NCI-H2196 treated with DMSO at 0.1 percent for 48 hours (cell line): ENCODE measurements at regions not wholly inside any gene's neighbourhood (a gene's known extent, or its start where the extent isn't known, plus 50 kb on each side); places are given as distances from the start of the nearest gene placed in this dataset.
"Not testable (repeated sequence)": the region's sequence is repeated elsewhere in the genome, so short reads cannot be mapped to it uniquely, and the experiment has no call there.

Source experiments
- DNase-seq: peaks from one replicate; lab custom pipeline; 2025; ENCODE audit not compliant: unreplicated experiment; lab: John Stamatoyannopoulos, UW

DNA sequence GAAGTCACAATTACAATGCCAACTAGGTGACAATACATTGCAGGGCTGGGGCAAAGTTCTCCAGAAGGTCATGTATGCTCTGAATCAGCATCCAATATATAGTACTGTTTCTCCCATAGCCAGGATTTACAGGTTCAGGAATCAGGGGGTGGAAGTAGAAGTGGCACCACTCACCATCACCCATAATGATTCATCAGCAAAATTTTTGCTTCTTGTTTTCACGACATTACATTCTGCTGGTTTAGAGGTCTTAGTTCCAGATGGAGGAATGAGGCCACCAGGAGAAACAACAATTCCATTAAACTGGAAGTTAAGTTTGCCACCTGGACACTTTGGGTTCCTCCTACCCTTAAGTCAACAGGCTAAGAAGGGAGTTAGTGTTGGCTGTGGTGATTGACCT, 505.9 kb downstream of the SLC6A15 start:
- not testable (repeated sequence) for DNase-seq

DNA sequence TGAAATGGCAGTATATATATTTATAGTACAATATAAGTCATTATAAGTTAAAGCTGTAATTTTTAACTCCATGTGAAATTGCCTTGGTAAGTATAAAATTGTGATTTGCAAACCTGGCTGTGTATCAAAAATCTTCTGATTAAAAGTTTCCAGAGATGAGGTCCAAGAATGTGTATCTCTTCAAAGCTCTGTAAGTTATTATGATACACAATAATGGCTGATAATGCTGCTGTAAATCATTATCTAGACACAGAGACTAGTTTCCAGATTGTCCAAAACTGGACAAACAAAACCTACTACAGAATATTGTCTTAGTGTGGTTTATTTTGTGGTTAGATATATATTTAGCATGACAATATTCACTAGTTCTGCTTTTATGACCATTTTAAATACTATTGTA, 514.8 kb downstream of the SLC6A15 start:
- DNase-seq, result no peak

DNA sequence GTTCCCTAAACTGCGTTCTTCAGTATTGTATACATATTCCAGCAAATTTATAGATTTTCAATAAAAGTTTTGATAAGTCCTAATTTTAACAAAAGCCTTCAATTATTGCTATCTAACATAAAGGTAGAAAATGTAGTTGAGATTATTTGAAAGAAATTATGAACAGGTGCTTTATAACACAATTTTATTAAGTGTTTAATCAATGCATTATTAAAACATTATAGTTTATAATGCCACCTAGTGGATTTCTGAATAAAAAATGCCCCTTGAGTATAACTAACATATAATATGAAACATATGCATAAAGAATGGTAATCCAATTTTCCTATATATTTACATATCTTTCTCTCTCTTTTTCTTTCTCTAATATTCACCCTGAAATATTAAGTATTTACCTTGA, 515.3 kb downstream of the SLC6A15 start:
- DNase-seq, result no peak

DNA sequence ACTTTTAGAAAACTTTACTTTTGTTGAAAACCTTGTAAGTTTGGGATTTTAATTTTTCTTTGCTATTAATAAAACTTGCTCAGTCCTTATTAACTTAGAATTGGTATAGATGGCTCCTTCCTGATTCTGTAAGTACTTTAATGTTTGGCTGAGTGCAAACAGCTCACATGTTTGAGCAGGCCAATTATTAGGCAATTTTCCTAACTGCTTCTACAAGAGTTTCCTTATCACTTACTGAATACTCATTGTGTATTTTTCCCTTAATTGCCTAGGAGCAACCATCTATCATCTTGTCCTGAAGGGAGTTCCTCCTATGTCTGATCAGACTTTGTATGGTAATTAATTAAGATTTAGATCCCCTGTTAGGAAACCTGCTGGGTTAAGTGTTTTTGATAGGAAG, 521.4 kb downstream of the SLC6A15 start:
- not testable (repeated sequence) for DNase-seq

DNA sequence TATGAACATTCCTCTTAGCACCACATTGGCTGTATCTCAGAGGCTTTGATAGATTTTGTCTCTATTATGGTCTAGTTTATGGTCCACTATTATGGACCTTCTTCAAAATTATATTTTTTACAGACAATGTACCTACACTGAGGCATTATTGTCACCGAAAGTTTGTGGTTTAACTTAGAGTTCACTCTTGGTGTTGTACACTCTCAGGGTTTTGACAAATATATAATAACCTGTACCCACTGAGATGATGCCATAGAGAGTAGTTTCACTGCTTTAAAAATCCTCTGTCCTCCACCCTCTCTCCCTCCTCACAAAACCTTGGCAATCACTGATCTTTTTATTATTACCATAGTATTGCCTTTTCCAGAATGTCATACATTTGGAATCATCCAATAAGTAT, 528.2 kb downstream of the SLC6A15 start:
- DNase-seq, result no peak

DNA sequence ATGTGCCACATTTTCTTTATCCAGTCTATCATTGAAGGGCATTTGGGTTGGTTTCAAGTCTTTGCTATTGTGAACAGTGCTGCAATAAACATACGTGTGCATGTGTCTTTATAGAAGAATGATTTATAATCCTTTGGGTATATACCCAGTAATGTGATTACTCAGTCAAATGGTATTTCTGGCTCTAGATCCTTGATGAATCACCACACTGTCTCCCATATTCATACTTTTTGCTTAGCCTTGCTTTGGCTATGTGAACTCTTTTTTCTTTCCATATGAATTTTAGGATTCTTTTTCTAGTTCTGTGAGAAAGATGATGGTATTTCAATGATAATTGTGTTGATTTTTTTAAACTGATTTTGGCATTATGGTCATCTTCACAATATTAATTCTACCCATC, 530.1 kb downstream of the SLC6A15 start:
- DNase-seq, result not testable (repeated sequence)

DNA sequence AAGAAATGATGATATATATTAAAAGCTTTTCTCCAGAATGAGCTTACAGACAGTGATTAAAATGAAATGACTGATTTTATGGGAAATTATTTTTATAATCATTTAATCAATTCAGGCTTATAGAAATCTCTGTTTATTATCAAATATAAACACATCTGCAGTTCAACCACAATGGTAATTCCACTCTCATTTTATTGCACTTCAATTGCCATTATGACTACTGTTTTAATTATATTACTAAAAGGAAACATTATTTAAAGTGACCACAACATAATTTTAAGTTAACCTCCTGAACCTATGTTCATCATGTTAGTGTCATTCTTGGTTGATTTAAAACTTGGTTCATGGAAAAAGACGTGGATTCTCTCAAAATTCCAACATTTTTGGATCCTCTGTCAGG, 536.3 kb downstream of the SLC6A15 start:
- DNase-seq, result no peak

DNA sequence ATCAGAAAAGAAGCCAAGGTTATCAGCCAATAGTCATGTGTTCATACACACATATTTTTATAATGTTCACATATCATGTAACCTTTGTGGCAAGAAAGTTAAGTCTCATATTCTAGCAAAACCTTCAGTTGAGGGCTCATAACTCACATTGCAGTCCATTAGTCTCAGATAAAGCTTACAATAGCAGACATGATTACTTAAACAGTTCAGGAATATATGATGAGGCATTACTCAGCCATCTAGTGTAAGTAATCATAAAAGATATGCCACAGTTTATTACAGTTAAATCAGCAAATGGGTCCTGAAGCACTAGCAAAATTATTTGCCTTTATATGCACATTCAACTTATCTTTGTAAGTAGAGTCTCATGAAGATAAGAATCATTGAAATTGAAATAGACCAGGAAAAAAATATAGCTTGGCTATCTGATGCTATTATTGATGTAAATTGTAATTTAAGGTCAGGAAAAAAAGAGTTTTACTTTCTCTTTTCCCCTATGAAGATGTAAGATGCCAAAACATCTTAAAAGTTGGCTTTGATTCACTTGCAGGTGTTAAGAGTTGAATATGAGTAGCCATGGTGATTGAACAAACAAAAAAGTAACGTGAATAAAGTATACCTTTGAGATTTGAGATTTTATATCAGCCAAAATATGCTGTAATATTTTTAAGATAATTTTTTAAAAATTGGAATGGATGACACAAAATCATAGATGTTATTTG, 537.0 kb downstream of the SLC6A15 start:
- no peak for DNase-seq

DNA sequence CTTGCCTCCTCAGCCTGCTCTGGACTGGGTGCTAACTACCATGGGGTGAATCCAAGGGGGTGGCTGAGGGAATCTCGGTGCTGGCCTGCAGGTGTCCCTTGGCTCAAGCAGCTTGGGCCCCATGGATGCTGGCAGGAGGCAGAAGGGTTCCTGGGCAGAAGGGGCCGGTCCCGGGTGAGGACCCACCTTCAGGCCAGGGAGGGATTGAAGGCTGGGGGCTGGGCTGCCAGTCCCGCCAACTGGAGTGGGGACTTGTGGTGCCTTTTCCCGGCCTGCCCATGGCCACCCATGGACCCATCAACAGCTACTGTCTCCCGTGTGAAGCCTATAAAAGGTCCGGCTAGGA, 550.1 kb downstream of the SLC6A15 start:
- DNase-seq, result no peak

DNA sequence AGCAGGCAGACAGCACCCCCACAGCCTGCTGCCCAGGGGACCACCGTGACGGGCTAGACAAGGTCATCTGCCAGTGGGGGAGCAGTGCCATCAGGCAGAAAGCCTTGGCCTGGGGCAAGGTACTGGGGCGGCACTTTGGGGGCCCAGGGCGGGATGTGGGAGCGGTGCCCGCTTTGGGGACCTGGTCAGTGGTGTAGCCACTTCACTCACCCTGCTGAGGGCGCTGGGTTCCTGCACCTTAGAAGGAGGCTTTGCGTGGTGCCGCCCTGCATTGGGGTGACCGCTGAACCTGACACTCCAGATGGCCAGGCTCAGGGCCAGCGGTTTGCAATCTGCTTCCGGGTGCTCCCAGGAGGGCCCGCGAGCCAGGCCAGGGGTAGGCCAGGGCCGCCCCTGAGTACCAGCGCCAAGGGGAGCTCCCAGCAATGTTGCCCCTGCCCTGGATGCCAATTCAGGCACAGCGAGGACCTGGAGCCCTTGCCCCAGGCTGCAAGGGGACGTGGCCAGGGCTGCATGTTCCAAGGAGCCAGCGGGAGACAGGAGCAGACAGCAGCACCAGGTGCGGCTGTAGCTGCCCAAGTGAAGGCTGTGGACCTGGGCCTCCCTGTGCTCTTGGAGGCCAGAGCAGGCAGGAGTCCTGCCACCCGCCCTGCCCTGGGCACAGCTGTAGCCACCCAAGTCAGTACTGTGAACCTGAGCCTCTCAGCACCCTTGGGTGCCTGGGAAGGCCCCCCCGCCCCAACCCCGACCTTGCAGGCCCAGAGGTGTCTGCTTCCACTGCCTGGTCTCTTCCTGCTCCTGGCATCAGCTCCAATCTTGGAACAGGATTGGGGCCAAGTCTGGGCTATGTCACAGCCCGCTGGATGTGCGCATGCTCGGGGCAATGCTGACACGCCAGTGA, 550.7 kb downstream of the SLC6A15 start:
- no peak for DNase-seq

DNA sequence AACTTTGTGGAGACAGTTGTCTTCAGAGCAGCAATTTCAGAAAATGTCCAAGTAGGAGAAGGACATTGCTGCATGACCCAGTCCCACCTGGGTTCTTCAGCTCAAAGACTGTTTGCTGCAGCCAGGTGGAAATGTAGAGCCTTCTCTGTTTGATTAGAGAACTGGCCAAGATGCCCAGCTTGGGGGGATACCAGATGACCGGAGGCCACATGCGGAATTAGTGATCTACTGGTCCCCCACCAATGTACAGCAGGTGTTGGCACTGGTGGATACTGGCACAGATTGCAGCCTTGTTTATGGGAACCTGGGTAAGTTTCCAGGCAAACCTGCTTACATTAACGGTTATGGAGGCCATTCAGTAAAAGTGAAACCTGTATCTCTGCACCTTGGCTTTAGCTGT, 555.3 kb downstream of the SLC6A15 start:
- no peak for DNase-seq

DNA sequence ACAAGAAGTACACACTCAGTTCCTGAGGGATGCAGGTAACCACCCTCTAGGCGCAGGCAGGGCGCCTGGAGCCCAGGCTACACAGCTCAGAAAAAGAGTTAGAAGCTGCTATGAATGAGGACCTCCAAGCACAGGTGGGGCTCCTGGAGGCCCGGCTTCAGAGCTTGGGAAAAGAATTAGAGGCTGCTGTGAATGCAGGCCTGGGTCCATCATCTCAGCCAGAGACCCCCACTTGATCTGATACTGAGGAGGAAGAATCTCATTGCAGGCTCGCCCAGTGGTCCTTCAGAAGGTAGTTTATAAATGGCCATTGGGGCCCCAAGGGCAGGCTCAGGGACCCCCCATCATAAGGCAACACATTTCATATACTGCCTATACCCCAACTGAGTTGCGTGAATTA, 556.4 kb downstream of the SLC6A15 start:
- DNase-seq, result no peak

DNA sequence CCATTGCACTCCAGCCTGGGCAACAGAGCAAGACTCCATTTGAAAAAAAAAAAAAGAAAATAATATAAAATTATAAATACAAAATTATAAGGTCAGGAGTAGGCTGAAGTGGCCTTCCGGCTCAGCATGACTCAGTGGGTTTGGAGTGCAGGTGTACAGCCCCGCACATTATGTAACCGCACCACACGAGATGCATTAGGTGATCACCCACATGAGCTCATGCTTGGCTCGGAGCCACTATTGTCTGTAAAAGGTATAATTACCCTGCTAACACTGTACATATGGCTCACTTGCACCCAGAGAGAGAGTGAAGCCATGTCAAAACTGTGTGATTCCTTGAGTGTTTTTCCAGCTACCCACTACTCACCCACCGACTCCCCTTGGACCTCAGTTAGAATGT, 557.0 kb downstream of the SLC6A15 start:
- no peak for DNase-seq

DNA sequence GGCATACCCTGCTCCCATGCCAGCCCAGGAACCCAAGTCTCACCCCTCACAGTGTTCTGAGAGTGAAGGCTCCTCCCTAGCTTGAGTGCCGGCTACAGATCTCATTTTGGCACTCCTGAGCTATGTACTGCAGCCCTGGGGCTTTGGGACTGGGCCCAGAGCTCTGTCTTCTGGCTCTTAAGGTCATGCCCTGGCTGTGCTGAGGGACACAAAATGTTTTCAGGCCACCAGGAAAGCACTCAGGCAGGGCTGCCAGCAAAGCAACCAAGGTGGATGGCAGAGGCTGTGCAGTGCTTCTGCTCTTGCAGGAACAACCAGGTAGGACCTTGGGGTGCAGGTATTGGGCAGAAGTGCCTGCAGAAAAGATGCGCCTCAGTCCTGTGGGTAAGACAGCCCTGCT, 564.0 kb downstream of the SLC6A15 start:
- DNase-seq, result no peak

DNA sequence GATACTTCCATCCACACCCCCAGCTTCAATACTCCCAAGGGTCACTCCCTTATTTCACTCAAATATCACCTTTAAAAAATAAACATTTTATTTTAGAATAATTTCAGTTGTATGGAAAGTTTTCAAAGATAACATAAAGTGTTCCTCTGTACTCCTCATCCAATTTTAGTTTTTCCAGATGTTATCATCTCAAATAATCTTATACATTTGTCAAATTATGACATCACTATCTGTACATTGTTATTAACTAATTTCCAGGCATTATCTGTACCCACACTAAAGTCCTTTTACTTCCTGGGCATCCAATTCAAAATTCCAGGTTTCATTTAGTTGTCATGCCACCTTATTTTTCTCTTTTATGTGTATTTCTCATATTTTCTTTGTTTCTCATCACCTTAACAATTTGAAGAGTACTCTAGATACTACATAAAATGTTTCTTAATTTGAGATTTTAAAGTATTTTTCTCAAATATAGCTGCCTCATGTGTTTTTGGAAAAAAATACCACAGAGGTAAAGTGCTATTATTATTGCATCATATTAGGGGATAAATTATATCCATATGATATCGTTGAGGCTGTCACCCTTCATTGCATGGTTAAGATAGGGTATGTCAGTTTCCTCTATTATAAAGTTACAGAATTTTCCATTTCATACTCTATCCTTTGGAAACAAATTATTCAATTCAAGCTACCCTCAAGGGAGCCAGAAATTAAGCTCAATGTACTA, 571.0 kb downstream of the SLC6A15 start:
- DNase-seq, result no peak

DNA sequence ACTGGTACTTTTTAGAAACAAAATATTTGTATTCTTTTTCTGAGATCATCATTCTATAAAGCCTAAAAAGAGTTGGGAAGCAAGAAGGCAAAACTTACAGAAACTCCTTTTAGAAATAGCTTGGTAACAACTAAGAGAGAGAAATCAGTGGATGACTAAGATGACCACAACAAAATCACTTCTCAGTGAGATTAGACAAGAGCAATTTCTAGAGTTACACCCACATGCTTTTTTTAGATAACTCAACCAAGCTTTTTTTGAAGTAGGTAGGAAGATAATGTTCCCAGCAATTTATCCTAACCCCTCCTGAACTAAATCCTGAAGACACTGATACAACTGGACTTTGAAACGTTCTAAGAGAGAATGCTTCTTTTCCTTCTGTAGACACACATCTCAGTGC, 576.4 kb downstream of the SLC6A15 start:
- no peak for DNase-seq

DNA sequence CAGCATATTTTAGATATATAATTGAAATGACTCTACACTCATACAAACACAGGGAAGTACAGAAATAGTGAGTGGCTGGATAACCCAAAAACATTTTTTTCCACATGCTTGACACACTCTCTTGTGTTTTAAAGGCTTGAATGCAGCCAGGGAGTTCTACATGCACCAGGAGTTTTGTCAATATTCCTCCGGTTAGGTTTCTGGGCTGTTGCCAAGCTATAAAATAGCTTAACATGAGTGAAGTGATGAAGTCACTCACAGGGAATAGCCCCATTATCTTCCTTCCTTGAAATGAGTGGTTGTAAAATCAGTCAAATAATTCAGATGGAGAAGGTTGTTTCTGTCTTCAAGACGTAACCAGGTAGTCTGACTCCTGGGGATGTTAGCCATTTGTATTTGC, 582.7 kb downstream of the SLC6A15 start:
- DNase-seq, result no peak

DNA sequence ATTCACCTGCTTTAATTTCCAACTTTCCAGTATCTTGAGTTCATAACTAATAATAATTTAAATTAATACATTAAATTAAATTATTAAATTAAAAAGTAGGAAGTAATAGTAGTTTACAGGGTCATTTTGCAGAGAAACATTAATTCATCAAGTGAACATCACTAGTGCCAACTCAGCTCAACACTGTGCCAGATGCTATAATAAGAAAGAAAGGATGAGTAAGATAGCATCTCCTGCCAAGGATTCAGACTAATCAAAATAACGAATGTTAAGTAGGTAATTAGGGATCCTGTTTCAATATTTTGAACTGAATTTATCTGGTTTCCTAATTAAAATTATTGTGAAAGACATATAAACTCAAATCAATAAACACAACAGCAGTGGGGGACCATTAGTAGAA, 596.7 kb downstream of the SLC6A15 start:
- no peak for DNase-seq

DNA sequence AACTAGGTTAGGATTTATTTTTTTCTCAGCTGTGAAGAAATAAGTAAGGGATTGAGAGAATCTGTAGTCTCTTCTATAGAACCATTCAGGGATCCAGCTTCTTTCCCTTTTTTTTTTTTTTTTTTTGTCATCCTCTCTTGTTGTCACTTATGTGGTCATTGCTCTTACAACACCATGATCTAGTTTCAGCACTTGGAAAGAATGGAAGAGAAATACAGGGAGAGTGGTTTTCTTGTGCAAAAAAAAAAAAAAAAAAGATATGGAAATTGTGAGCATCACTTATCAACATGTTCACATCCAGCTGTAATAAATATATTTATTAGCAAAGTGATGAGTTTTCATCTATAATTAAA, 599.3 kb downstream of the SLC6A15 start:
- no peak for DNase-seq

DNA sequence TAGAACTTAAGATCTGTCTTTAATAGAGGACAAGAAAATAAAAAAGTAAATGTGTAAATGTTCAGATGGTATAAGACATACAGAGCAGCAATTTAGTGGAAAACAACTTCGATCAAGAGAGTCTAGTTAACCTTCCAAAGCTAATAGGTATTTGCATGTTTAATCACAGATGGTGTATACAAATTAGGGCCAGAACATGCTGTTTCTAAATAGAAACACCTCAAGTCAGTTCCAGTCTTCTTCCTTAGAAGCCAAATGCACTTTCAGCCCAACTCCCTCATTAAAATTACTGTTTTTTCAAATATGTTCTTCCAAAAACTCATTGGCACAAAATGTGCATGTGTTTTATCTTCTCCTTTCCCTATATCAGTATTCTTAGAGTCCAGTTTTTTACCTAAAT, 604.4 kb downstream of the SLC6A15 start:
- no peak for DNase-seq

DNA sequence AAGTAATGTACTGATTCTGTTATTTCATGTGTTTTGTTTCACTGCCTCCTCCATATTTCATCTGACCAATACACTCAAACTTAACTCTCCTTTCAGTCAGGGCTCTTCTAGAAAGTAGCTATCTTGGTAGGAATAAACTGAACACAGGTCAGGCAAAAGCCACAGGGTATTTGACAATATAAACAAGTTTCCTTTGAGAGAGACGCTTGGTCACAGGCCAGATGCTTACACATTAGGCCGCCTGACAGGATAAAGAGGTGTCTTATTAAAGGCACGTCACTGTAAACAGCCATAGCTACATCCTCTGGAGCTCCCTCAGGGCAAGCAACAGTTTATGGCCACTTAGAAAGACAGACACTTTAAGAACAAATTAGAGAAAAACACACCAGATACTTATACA, 607.5 kb downstream of the SLC6A15 start:
- DNase-seq, result no peak

DNA sequence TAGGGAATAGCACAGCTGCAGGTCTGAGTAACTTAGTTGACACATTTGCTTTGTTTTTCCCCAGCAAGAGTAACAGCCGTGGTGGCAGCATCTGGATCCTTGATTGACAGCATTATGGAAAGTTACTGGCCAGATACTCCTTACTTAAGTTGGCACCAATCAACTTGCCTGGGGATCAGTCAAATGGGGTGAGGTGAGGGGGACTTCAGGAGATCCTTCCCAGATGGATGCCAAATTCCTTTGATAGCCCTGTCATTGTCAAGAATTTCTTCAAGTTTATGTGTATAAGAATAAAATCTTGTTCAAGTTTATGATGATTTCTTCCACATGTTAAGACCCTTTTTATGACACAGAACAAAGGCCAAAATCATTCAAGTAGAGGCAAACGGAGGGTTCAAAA, 618.4 kb downstream of the SLC6A15 start:
- DNase-seq, result no peak
